A673 (cell line): ENCODE measurements at regions not wholly inside any gene's neighbourhood (a gene's known extent, or its start where the extent isn't known, plus 50 kb on each side); places are given as distances from the start of the nearest gene placed in this dataset.

Source experiments
- BruUV-seq: library from RNA; stranded (reverse); fragments of 400-500 nt; replicated peaks from 2 replicates; lab custom pipeline; 2021; lab: Mats Ljungman, UMichigan
- CTCF ChIA-PET: fragments of 300-600 bp; sonication (Branson Sonifier 250); formaldehyde crosslinking; loops from one replicate; lab custom pipeline; 2022; ENCODE audit warnings: antibody characterized with exemption; lab: Charles Lee
- POLR2A ChIA-PET: fragments of 300-600 bp; sonication (Branson Sonifier 250); formaldehyde crosslinking; loops from one replicate; lab custom pipeline; 2022; ENCODE audit warnings: antibody characterized with exemption; ENCODE audit not compliant: low non-redundant PET; lab: Charles Lee
- DNase-seq: peaks from one replicate; pipeline ENCODE4 v3.0.0-alpha.2; 2015; ENCODE audit warnings: low spot score
- H3K27ac ChIP-seq: fragments of 200-600 bp; sonication (generic); 2 replicates; pipeline ENCODE4 v1.5.1; 2016; ENCODE audit warnings: mixed run types, low read depth, mild to moderate bottlenecking, mixed read lengths, antibody characterized with exemption, low read length; ENCODE audit not compliant: poor library complexity, severe bottlenecking
- H3K27me3 ChIP-seq: fragments of 200-600 bp; sonication (generic); replicated peaks from 2 replicates; pipeline ENCODE4 v1.6.1; 2017; ENCODE audit warnings: mixed run types, low read depth, mild to moderate bottlenecking, mixed read lengths, antibody characterized with exemption, low read length; ENCODE audit not compliant: insufficient read depth, poor library complexity
- H3K36me3 ChIP-seq: fragments of 200-600 bp; sonication (generic); 2 replicates; pipeline ENCODE4 v1.6.1; 2016; ENCODE audit warnings: mixed run types, mild to moderate bottlenecking, mixed read lengths, antibody characterized with exemption, low read length; ENCODE audit not compliant: insufficient read depth, poor library complexity, severe bottlenecking
- H3K4me1 ChIP-seq: fragments of 200-600 bp; sonication (generic); 2 replicates; pipeline ENCODE4 v1.6.1; 2017; ENCODE audit warnings: mixed run types, mild to moderate bottlenecking, mixed read lengths, antibody characterized with exemption, low read length; ENCODE audit not compliant: insufficient read depth, poor library complexity, severe bottlenecking
- H3K4me3 ChIP-seq: fragments of 200-600 bp; sonication (generic); 2 replicates; pipeline ENCODE4 v1.5.1; 2016; ENCODE audit warnings: low read depth, mixed run types, mild to moderate bottlenecking, mixed read lengths, low read length; ENCODE audit not compliant: poor library complexity, severe bottlenecking
- H3K9me3 ChIP-seq: fragments of 200-600 bp; sonication (generic); 2 replicates; pipeline ENCODE4 v1.6.1; 2016; ENCODE audit warnings: mixed run types, low read depth, mild to moderate bottlenecking, mixed read lengths, antibody characterized with exemption, low read length; ENCODE audit not compliant: poor library complexity, severe bottlenecking
- CTCF ChIP-seq: fragments of 300-800, 200-600 bp; sonication (generic); conservative IDR thresholded peaks from 2 replicates; pipeline ENCODE4 v1.5.1; 2017; ENCODE audit warnings: low read depth, mild to moderate bottlenecking, antibody characterized with exemption, low read length, moderate library complexity, mixed read lengths
- EZH2 ChIP-seq: fragments of 200-600 bp; sonication (generic); IDR thresholded peaks from 2 replicates; pipeline ENCODE4 v1.6.1; 2017; ENCODE audit warnings: borderline replicate concordance, low read depth, mild to moderate bottlenecking, mixed read lengths, antibody characterized with exemption, low read length; ENCODE audit not compliant: poor library complexity, severe bottlenecking
- intact Hi-C: fragments of 100-400 bp; cut with micrococcal nuclease; formaldehyde crosslinking; loops from one replicate; pipeline ENCODE4 v1.10.0; 2022; ENCODE audit not compliant: unreplicated experiment

GRCh38 chr3:40624189-40624769, 99.5 kb downstream of the ZNF621 start:
- CTCF ChIA-PET: no interaction called here
- TF ChIP-seq CTCF (no peak), EZH2 (no peak)
- no peak overlapping the region for H3K27ac ChIP-seq
- H3K9me3 ChIP-seq: peaks cover 8% of the 10 kb centered on the region
- no peaks in the 10 kb centered on the region for H3K4me1 ChIP-seq
- POLR2A ChIA-PET: no interaction called here
- intact Hi-C loops: no loop called here
- H3K4me3 ChIP-seq: no peak overlapping the region
- no peaks in the 10 kb centered on the region for H3K36me3 ChIP-seq
- no TSS peak for BruUV-seq
- no peaks in the 10 kb centered on the region for H3K27me3 ChIP-seq
- DNase-seq: no peak

- TF ChIP-seq CTCF (no peak), EZH2 (no peak)
- ChIA-PET POLR2A (no interaction called here), CTCF (no interaction called here)
- Histone ChIP-seq H3K4me3 (no peak overlapping the region), H3K27me3 (no peaks in the 10 kb centered on the region), H3K36me3 (no peaks in the 10 kb centered on the region), H3K9me3 (peaks cover 8% of the 10 kb centered on the region), H3K4me1 (no peaks in the 10 kb centered on the region), H3K27ac (no peak overlapping the region)
- no peak for DNase-seq
- intact Hi-C loops: no loop called here
- no TSS peak for BruUV-seq
These were observed 102.3 kb downstream of the ZNF621 start for GRCh38 chr3:40627095-40627494.

GRCh38 chr3:40628984-40629383, 104.2 kb downstream of the ZNF621 start:
- BruUV-seq: no TSS peak
- Histone ChIP-seq H3K27me3 (no peaks in the 10 kb centered on the region), H3K27ac (no peak overlapping the region), H3K9me3 (no peaks in the 10 kb centered on the region), H3K36me3 (no peaks in the 10 kb centered on the region), H3K4me1 (no peaks in the 10 kb centered on the region), H3K4me3 (no peak overlapping the region)
- no peak for DNase-seq
- ChIA-PET POLR2A (no interaction called here), CTCF (no interaction called here)
- TF ChIP-seq EZH2 (no peak), CTCF (no peak)
- intact Hi-C loops: no loop called here
